GM19455 (cell line): ENCODE measurements at regions not wholly inside any gene's neighbourhood (a gene's known extent, or its start where the extent isn't known, plus 50 kb on each side); places are given as distances from the start of the nearest gene placed in this dataset.
A peak's percentile ranks its signal among the peaks of the same experiment; 100 is the strongest.

Experiments
- ATAC-seq: cut with Tn5 transposase; IDR thresholded peaks from one replicate; pipeline ENCODE4 v1.9.1; 2021; ENCODE audit not compliant: unreplicated experiment

GRCh38 chr3:161444694-161445077 is 51.9 kb upstream of the OTOL1 start:
- ATAC-seq = no peak

DNA sequence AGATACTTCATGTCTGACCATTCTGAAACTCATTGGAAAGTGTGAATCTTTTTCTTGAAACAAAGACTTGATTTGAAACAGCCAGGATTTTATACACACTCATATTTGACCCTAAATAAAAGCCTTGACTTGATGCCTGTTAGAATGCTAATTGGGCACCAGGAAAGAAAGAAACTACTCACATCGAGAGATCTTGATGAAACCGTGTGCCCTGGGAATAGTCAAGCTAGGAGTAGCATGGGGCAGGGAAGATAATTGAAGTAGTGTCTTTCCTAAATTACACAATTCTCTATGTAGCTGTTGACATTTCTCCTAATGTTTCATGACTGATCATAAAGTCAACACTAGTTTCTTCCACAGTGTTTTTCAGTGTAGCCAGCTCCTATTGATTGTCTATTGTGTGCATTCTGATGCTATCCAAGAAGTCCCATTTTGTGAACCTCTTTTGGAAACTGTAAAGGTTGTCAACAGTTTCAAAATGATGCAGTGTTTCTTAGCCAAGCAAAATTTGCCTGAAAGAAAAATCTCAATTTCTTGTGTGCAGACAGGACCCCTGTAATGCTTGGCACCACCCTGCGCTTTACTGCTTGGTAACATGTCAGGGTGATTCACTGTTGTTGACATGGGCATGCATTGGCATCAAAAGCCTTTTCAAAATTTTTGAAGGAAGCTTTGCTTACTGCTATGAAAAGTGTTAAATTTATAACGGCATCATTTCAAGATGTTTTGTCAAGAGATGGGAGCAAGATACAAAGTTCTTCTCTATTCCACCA is 52.5 kb upstream of the OTOL1 start:
- no peak for ATAC-seq

GRCh38 chr3:161430307-161430706 is 59.0 kb upstream of the SPTSSB start:
- no peak for ATAC-seq

GRCh38 chr3:161427347-161427746 is 56.0 kb upstream of the SPTSSB start:
- ATAC-seq = no peak

DNA sequence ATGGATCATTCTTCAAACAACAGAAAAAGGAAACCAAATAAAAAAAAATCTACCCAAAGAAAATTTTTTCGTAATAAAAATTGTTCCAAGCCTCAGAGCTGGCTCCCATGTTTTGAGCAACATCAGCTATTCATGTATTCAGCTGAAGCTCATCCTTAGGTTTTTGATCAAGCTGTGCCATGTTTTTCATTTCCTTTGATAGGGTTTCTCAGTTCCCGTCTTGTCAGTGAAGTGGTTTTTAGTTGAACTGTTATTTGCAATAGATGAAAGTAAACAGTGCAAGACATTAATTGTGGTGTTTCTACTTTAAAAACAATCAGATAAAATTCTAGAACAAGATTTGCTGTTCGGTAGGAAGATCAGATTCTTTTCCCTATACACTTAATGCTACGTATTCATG is 55.4 kb upstream of the SPTSSB start:
- ATAC-seq = no peak

- ATAC-seq = peak; percentile 60
Observed at GRCh38 chr3:161423911-161424522, 52.7 kb upstream of the SPTSSB start.

- ATAC-seq = no peak
Observed at GRCh38 chr3:161422171-161422700, 50.9 kb upstream of the SPTSSB start.
